Suprapubic skin (tissue), 4 donors: ENCODE measurements at regions not wholly inside any gene's neighbourhood (a gene's known extent, or its start where the extent isn't known, plus 50 kb on each side); places are given as distances from the start of the nearest gene placed in this dataset.

Experiments used
- DNase-seq, 2 donors: peaks; one replicate each; pipeline ENCODE4 v3.0.0-alpha.2; 2019; ENCODE audit warnings: low spot score in 2 of 2
- H3K27ac ChIP-seq: fragments of 200-600 bp; sonication (generic); one replicate; pipeline ENCODE4 v1.5.1; 2019
- H3K27me3 ChIP-seq: fragments of 200-600 bp; sonication (generic); one replicate; pipeline ENCODE4 v1.5.1; 2019
- H3K36me3 ChIP-seq: fragments of 200-600 bp; sonication (generic); one replicate; pipeline ENCODE4 v1.5.1; 2019
- H3K4me1 ChIP-seq: fragments of 200-600 bp; sonication (generic); one replicate; pipeline ENCODE4 v1.5.1; 2019
- H3K4me3 ChIP-seq: fragments of 200-600 bp; sonication (generic); one replicate; pipeline ENCODE4 v1.5.1; 2019; ENCODE audit warnings: mild to moderate bottlenecking
- H3K9me3 ChIP-seq: fragments of 200-600 bp; sonication (generic); one replicate; pipeline ENCODE4 v1.5.1; 2019
- EP300 ChIP-seq: sonication (generic); formaldehyde crosslinking; IDR thresholded peaks from one replicate; pipeline ENCODE4 v1.6.1; 2017; ENCODE audit warnings: antibody characterized with exemption
- POLR2A ChIP-seq, 2 donors: fragments of 450-650 bp; IDR thresholded peaks; one replicate each; pipeline ENCODE4 v1.6.1; 2017; ENCODE audit warnings: antibody characterized with exemption in 2 of 2, mild to moderate bottlenecking in 2 of 2, moderate library complexity in 2 of 2
- POLR2AphosphoS5 ChIP-seq, 3 donors: sonication (generic); formaldehyde crosslinking; IDR thresholded peaks; one replicate each; pipeline ENCODE4 v1.6.1; 2017; ENCODE audit warnings: antibody characterized with exemption in 3 of 3
- WGBS: methylation state at CpG from one replicate; pipeline ENCODE4 v1.1.5; 2018; 5-methylcytosine and 5-hydroxymethylcytosine counted together
- TF ChIP-seq, protein P1 (sequence below), 2 donors: fragments of 200-600 bp in 1 of 2; fragments of 450-650 bp in 1 of 2; sonication (generic) in 1 of 2; IDR thresholded peaks; one replicate each; pipeline ENCODE4 v1.5.1; 2016 to 2019; ENCODE audit warnings: antibody characterized with exemption in 2 of 2, mild to moderate bottlenecking in 1 of 2, moderate library complexity in 1 of 2

GRCh38 chr10:113458944-113459343, 93.9 kb upstream of the HABP2 start:
- H3K36me3 ChIP-seq: no peaks in the 10 kb centered on the region
- no peak for DNase-seq
- H3K9me3 ChIP-seq: no peaks in the 10 kb centered on the region
- H3K27me3 ChIP-seq: no peaks in the 10 kb centered on the region
- H3K27ac ChIP-seq: no peak overlapping the region
- no peak overlapping the region for H3K4me3 ChIP-seq
- TF ChIP-seq EP300 (no peak), POLR2AphosphoS5 (IDR thresholded peaks at IDR 0.05) (no peak), POLR2A (IDR thresholded peaks at IDR 0.05) (no peak)
- TF ChIP-seq, protein P1, sequence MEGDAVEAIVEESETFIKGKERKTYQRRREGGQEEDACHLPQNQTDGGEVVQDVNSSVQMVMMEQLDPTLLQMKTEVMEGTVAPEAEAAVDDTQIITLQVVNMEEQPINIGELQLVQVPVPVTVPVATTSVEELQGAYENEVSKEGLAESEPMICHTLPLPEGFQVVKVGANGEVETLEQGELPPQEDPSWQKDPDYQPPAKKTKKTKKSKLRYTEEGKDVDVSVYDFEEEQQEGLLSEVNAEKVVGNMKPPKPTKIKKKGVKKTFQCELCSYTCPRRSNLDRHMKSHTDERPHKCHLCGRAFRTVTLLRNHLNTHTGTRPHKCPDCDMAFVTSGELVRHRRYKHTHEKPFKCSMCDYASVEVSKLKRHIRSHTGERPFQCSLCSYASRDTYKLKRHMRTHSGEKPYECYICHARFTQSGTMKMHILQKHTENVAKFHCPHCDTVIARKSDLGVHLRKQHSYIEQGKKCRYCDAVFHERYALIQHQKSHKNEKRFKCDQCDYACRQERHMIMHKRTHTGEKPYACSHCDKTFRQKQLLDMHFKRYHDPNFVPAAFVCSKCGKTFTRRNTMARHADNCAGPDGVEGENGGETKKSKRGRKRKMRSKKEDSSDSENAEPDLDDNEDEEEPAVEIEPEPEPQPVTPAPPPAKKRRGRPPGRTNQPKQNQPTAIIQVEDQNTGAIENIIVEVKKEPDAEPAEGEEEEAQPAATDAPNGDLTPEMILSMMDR (IDR thresholded peaks at IDR 0.05): no peak
- WGBS: 72% methylated on average over 5 of the region's 5 CpGs
- peaks cover 6% of the 10 kb centered on the region for H3K4me1 ChIP-seq

DNA sequence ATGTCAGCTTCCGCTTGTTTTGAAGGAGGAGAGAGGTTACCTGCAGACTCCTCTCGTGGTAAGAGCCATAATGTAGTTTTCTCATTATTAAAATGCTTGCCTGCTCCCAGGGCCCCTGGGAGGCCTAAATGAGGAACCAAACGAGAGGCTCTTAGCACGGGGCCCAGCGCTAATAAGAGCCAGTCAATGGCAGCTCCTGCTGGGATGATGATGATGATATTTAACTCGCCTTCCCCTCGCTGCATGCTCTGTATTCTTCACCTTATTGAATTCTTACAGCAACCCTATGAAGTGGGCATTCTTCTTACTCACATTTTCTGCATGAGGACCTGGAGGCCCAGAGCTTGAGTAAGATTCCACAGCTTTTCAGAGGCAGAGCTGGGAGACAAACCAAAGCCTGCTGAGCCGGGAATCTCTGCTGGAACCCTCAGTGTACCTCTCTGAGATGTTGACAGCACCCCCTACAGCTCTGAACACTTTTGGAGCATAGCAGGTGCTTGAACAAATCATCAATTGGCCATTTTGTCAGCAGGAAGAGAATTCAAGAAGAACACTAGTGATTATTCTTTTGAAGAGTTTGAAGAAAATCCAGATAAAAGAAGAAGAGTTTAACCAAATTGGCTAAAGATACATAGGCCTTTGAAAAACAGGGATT, 93.1 kb upstream of the HABP2 start:
- no peak for DNase-seq
- Histone ChIP-seq H3K27me3 (no peaks in the 10 kb centered on the region), H3K9me3 (no peaks in the 10 kb centered on the region), H3K4me3 (no peak overlapping the region), H3K4me1 (peaks cover under 1% of the 10 kb centered on the region), H3K36me3 (no peaks in the 10 kb centered on the region), H3K27ac (no peak overlapping the region)
- TF ChIP-seq, protein P1 (IDR thresholded peaks at IDR 0.05): no peak
- no peak for TF ChIP-seq EP300
- TF ChIP-seq POLR2A (IDR thresholded peaks at IDR 0.05): no peak
- TF ChIP-seq POLR2AphosphoS5 (IDR thresholded peaks at IDR 0.05): no peak
- 84% methylated on average over 8 of the region's 8 CpGs for WGBS

GRCh38 chr10:113463083-113463482, 89.8 kb upstream of the HABP2 start:
- TF ChIP-seq POLR2A (IDR thresholded peaks at IDR 0.05): no peak
- Histone ChIP-seq H3K27me3 (no peaks in the 10 kb centered on the region), H3K4me3 (no peak overlapping the region), H3K4me1 (no peaks in the 10 kb centered on the region), H3K27ac (no peak overlapping the region), H3K36me3 (no peaks in the 10 kb centered on the region), H3K9me3 (no peaks in the 10 kb centered on the region)
- DNase-seq: no peak
- WGBS: 55% methylated on average over 1 of the region's 1 CpG

GRCh38 chr10:113463777-113464176, 89.1 kb upstream of the HABP2 start:
- TF ChIP-seq EP300: no peak
- no peak for TF ChIP-seq POLR2A (IDR thresholded peaks at IDR 0.05)
- TF ChIP-seq, protein P1 (IDR thresholded peaks at IDR 0.05): no peak
- TF ChIP-seq POLR2AphosphoS5 (IDR thresholded peaks at IDR 0.05): no peak
- H3K4me3 ChIP-seq: no peak overlapping the region
- H3K4me1 ChIP-seq: no peaks in the 10 kb centered on the region
- no peaks in the 10 kb centered on the region for H3K27me3 ChIP-seq
- no peaks in the 10 kb centered on the region for H3K9me3 ChIP-seq
- WGBS: 38% methylated on average over 3 of the region's 3 CpGs
- no peaks in the 10 kb centered on the region for H3K36me3 ChIP-seq
- no peak overlapping the region for H3K27ac ChIP-seq
- DNase-seq: no peak

- H3K27ac ChIP-seq: no peak overlapping the region
- peaks cover 8% of the 10 kb centered on the region for H3K4me1 ChIP-seq
- no peaks in the 10 kb centered on the region for H3K9me3 ChIP-seq
- no peak for DNase-seq
- WGBS: 65% methylated on average over 3 of the region's 3 CpGs
- TF ChIP-seq POLR2AphosphoS5 (IDR thresholded peaks at IDR 0.05) (no peak), EP300 (no peak), POLR2A (IDR thresholded peaks at IDR 0.05) (no peak)
- TF ChIP-seq, protein P1 (IDR thresholded peaks at IDR 0.05): no peak
- no peaks in the 10 kb centered on the region for H3K36me3 ChIP-seq
- H3K4me3 ChIP-seq: no peak overlapping the region
- no peaks in the 10 kb centered on the region for H3K27me3 ChIP-seq
These were observed 83.1 kb upstream of the HABP2 start for GRCh38 chr10:113469796-113470195.
